K562 (cell line): ENCODE measurements at regions not wholly inside any gene's neighbourhood (a gene's known extent, or its start where the extent isn't known, plus 50 kb on each side); places are given as distances from the start of the nearest gene placed in this dataset.

Source experiments
- ATAC-seq: fragments of 200-7000 bp; cut with Tn5 transposase; 3 replicates; pipeline ENCODE4 v1.9.1; 2020; ENCODE audit warnings: moderate library complexity
- BruUV-seq: library from RNA; stranded (reverse); fragments of 400-500 nt; replicated peaks from 2 replicates; lab custom pipeline; 2021; lab: Mats Ljungman, UMichigan
- CTCF ChIA-PET: fragments of 300-600 bp; formaldehyde crosslinking; extraction: SDS; loops from one replicate; lab custom pipeline; 2021; ENCODE audit warnings: low intra/inter-chr PET ratio; lab: Yijun Ruan, JAX
- POLR2A ChIA-PET: fragments of 300-600, 350-650 bp; sonication (Branson Sonifier 250); formaldehyde crosslinking; extraction: SDS; loops from one replicate; lab custom pipeline; 2021; ENCODE audit warnings: antibody characterized with exemption, inconsistent platforms; lab: Yijun Ruan, JAX
- DNase-seq, 4 experiments: peaks; one replicate each; pipeline versions ENCODE4 v3.0.0 to v3.0.0-alpha.2; 2011 to 2018; ENCODE audit warnings: low spot score in 3 of 4, mixed read lengths in 3 of 4; ENCODE audit errors: extremely low read depth in 1 of 4
- FAIRE-seq: peaks from 2 replicates; lab custom pipeline; 2011; peaks lifted over from hg19 to GRCh38; lab: Jason Lieb, UNC
- H2AFZ ChIP-seq: 2 replicates; pipeline ENCODE4 v1.6.0; 2011; ENCODE audit warnings: low read depth, low read length, control low read depth, inconsistent platforms
- H3K27ac ChIP-seq: fragments of 200-600 bp; 3 replicates; pipeline ENCODE4 v1.8.0; 2011; ENCODE audit warnings: low read depth, mild to moderate bottlenecking, control low read depth, inconsistent platforms, low read length, moderate library complexity, mixed read lengths; ENCODE audit errors: extremely low read depth
- H3K27me3 ChIP-seq, 2 experiments: fragments of 300-600 bp in 1 of 2; 2 replicates in 1 of 2; 3 replicates in 1 of 2; pipeline versions ENCODE4 v1.6.0 to v1.8.0; 2011; ENCODE audit warnings: inconsistent platforms in 2 of 2, low read length in 2 of 2, mild to moderate bottlenecking in 1 of 2, mixed read lengths in 1 of 2, moderate library complexity in 1 of 2; ENCODE audit not compliant: control insufficient read depth in 2 of 2, insufficient read depth in 2 of 2
- H3K36me3 ChIP-seq: fragments of 300-600 bp; 3 replicates; pipeline ENCODE4 v1.8.0; 2011; ENCODE audit warnings: mild to moderate bottlenecking, low read length, inconsistent platforms; ENCODE audit not compliant: control insufficient read depth, insufficient read depth
- H3K4me1 ChIP-seq, 2 experiments: fragments of 200-600 bp in 1 of 2; replicated peaks in 1 of 2; 2 replicates in 1 of 2; 3 replicates in 1 of 2; pipeline versions ENCODE4 v1.5.1 to v1.8.0; 2011; ENCODE audit warnings: inconsistent platforms in 2 of 2, low read length in 2 of 2, mild to moderate bottlenecking in 1 of 2, mixed read lengths in 1 of 2, moderate library complexity in 1 of 2; ENCODE audit not compliant: control insufficient read depth in 2 of 2, insufficient read depth in 2 of 2
- H3K4me2 ChIP-seq: 2 replicates; pipeline ENCODE4 v1.6.1; 2011; ENCODE audit warnings: low read length, control low read depth, inconsistent platforms, mixed read lengths; ENCODE audit not compliant: insufficient read depth
- H3K4me3 ChIP-seq: fragments of 200-600 bp; sonication (generic), shearing (Covaris generic); 2 replicates; pipeline ENCODE4 v1.5.1; 2016; ENCODE audit warnings: control low read depth, inconsistent platforms
- H3K79me2 ChIP-seq: fragments of 200-600 bp; 3 replicates; pipeline ENCODE4 v1.8.0; 2011; ENCODE audit warnings: low read length, inconsistent platforms; ENCODE audit not compliant: control insufficient read depth, insufficient read depth
- H3K9ac ChIP-seq, 2 experiments: 2 replicates each; pipeline versions ENCODE4 v1.6.0 to v1.6.1; 2011; ENCODE audit warnings: low read depth in 2 of 2, low read length in 2 of 2, control low read depth in 1 of 2, inconsistent platforms in 1 of 2, mild to moderate bottlenecking in 1 of 2, mixed read lengths in 1 of 2; ENCODE audit not compliant: insufficient read depth in 1 of 2
- H3K9me1 ChIP-seq: one replicate; pipeline ENCODE4 v1.6.0; 2011; ENCODE audit warnings: inconsistent platforms, mild to moderate bottlenecking, low read length, moderate library complexity; ENCODE audit not compliant: control insufficient read depth, insufficient read depth
- H3K9me3 ChIP-seq: replicated peaks from 2 replicates; pipeline ENCODE4 v1.5.1; 2011; ENCODE audit warnings: low read depth, low read length, inconsistent platforms; ENCODE audit not compliant: control insufficient read depth, insufficient read depth
- H4K20me1 ChIP-seq: replicated peaks from 2 replicates; pipeline ENCODE4 v1.6.1; 2011; ENCODE audit warnings: low read length, inconsistent platforms, mixed read lengths; ENCODE audit not compliant: control insufficient read depth, insufficient read depth
- CBX2 ChIP-seq: fragments of 200-600 bp; sonication (generic); IDR thresholded peaks from one replicate; pipeline ENCODE4 v1.6.1; 2012; ENCODE audit warnings: mild to moderate bottlenecking, low read length, inconsistent platforms; ENCODE audit not compliant: insufficient read depth, poor library complexity, severe bottlenecking
- HDAC2 ChIP-seq: fragments of 450-650 bp; IDR thresholded peaks from 2 replicates; pipeline ENCODE4 v1.6.1; 2016; ENCODE audit warnings: mild to moderate bottlenecking
- HOXB6 ChIP-seq: fragments of 250-450 bp; sonication (Bioruptor Pico); IDR thresholded peaks from 2 replicates; pipeline ENCODE4 v1.5.1; 2022; ENCODE audit warnings: mild to moderate bottlenecking, borderline replicate concordance
- ILK ChIP-seq: fragments of 450-650 bp; IDR thresholded peaks from 2 replicates; pipeline ENCODE4 v1.6.1; 2016; ENCODE audit warnings: missing genetic modification characterization, low read depth, mild to moderate bottlenecking, missing compliant biosample characterization, moderate library complexity, borderline replicate concordance
- KLF13 ChIP-seq: fragments of 450-650 bp; IDR thresholded peaks from 2 replicates; pipeline ENCODE4 v1.6.1; 2016; ENCODE audit warnings: missing genetic modification characterization, low read depth, mild to moderate bottlenecking, missing compliant biosample characterization, moderate library complexity, borderline replicate concordance
- LARP7 ChIP-seq: fragments of 450-650 bp; IDR thresholded peaks from 2 replicates; pipeline ENCODE4 v1.6.1; 2016
- MNT ChIP-seq, 2 experiments: fragments of 450-650 bp; conservative IDR thresholded peaks; 2 replicates each; pipeline ENCODE4 v1.6.1; 2017; ENCODE audit warnings: mild to moderate bottlenecking in 2 of 2, moderate library complexity in 2 of 2
- NCOA6 ChIP-seq: fragments of 450-650 bp; IDR thresholded peaks from 2 replicates; pipeline ENCODE4 v1.6.1; 2017; ENCODE audit warnings: mild to moderate bottlenecking
- RBM14 ChIP-seq: fragments of 200-400 bp; formaldehyde crosslinking; IDR thresholded peaks from 2 replicates; pipeline ENCODE4 v1.6.1; 2018; ENCODE audit warnings: low read depth, mild to moderate bottlenecking, low read length, moderate library complexity, borderline replicate concordance; ENCODE audit not compliant: insufficient read depth
- RFX7 ChIP-seq: fragments of 250-450 bp; sonication (Bioruptor Pico); IDR thresholded peaks from 2 replicates; pipeline ENCODE4 v1.5.1; 2021; ENCODE audit warnings: mild to moderate bottlenecking
- RHOXF2B ChIP-seq: fragments of 250-450 bp; sonication (Bioruptor Pico); conservative IDR thresholded peaks from 2 replicates; pipeline ENCODE4 v1.5.1; 2021
- SIN3A ChIP-seq, 2 experiments: fragments of 150-350 bp in 1 of 2; IDR thresholded peaks; 2 replicates each; pipeline ENCODE4 v1.6.1; 2011 to 2016; ENCODE audit warnings: borderline replicate concordance in 2 of 2, low read depth in 2 of 2, low read length in 2 of 2, mild to moderate bottlenecking in 2 of 2, moderate library complexity in 2 of 2; ENCODE audit not compliant: control insufficient read depth in 1 of 2
- SMARCA5 ChIP-seq: fragments of 450-650 bp; IDR thresholded peaks from 2 replicates; pipeline ENCODE4 v1.6.1; 2016
- TGIF2 ChIP-seq: sonication (generic); formaldehyde crosslinking; IDR thresholded peaks from 2 replicates; pipeline ENCODE4 v1.8.1; 2022; ENCODE audit warnings: mild to moderate bottlenecking, missing genetic modification reagents, moderate library complexity
- ZSCAN32 ChIP-seq: fragments of 450-650 bp; formaldehyde crosslinking; IDR thresholded peaks from 2 replicates; pipeline ENCODE4 v1.4.0; 2020; ENCODE audit warnings: mild to moderate bottlenecking, moderate library complexity
- WGBS: fragments of 100-300 bp; shearing (Covaris generic); methylation state at CpG from one replicate; pipeline ENCODE4 v1.1.6; 2016; ENCODE audit warnings: low coverage, mixed read lengths; ENCODE audit not compliant: insufficient coverage; ENCODE audit errors: missing lambda C conversion rate; 5-methylcytosine and 5-hydroxymethylcytosine counted together
- in situ Hi-C: fragments of 300-500 bp; cut with MboI; formaldehyde crosslinking; loops from 4 replicates; pipeline ENCODE4 v1.15.0; 2018; ENCODE audit warnings: inconsistent platforms, mixed read lengths
- intact Hi-C: fragments of 100-400 bp; cut with micrococcal nuclease; formaldehyde crosslinking; loops from 2 replicates; pipeline ENCODE4 v1.14.2; 2022
- TF ChIP-seq, protein P1 (sequence below): sonication (generic); formaldehyde crosslinking; IDR thresholded peaks from 2 replicates; pipeline ENCODE4 v1.8.0; 2023; ENCODE audit warnings: mild to moderate bottlenecking, missing genetic modification reagents
- TF ChIP-seq, protein P2 (sequence below): fragments of 450-650 bp; formaldehyde crosslinking; IDR thresholded peaks from 2 replicates; pipeline ENCODE4 v1.4.0; 2022; ENCODE audit warnings: missing genetic modification characterization

DNA sequence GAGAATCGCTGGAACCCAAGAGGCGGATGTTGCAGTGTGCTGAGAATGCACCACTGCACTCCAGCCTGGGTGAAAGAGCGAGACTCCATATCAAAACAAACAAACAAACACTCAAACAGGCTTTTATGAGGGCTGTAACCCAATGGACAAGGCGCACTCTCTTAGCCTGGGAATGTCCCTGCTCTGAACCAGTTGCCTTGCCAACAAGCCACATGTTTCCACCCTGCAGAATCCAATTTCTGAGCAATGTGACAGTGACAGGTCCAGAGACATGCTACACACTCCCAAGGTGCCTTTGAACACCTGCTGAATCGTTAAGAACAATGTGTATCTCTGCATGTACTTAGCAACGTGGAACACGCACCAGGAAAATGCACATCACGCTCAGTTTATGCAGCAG lies 186.8 kb upstream of the AUTS2 start:
- no peak for ATAC-seq
- FAIRE-seq: no peak
- BruUV-seq: no TSS peak

More for the DNA sequence above, 186.8 kb upstream of the AUTS2 start:
- Histone ChIP-seq H3K4me1 (no peaks in the 10 kb centered on the region; a peak in 1 of 5 replicates), H2AFZ (no peak overlapping the region), H3K36me3 (no peaks in the 10 kb centered on the region), H3K27me3 (peaks cover 0 to 11% of the 10 kb centered on the region in 2 experiments; a peak in 2 of 5 replicates), H3K9ac (no peak overlapping the region), H3K4me2 (no peak overlapping the region), H3K9me3 (no peaks in the 10 kb centered on the region), H3K27ac (no peak overlapping the region), H3K9me1 (no peaks in the 10 kb centered on the region), H3K79me2 (no peaks in the 10 kb centered on the region), H3K4me3 (no peak overlapping the region), H4K20me1 (peaks cover 7% of the 10 kb centered on the region; the same call in 1 of the 2 replicates)
- no peak for DNase-seq
- in situ Hi-C loops: no loop called here
- WGBS: under 1% methylated on average over 8 of the region's 8 CpGs
- ChIA-PET POLR2A (no interaction called here), CTCF (no interaction called here)
- intact Hi-C loops: no loop called here
- TF ChIP-seq RFX7 (CRISPR knock-in tag) (no peak), ZSCAN32 (CRISPR knock-in tag) (no peak), ILK (tag) (no peak), KLF13 (tag) (no peak), HDAC2 (no peak), RBM14 (no peak), MNT (conservative IDR thresholded peaks at IDR 0.05) (no peak), SMARCA5 (no peak), CBX2 (no peak), SIN3A (IDR thresholded peaks at IDR 0.05; ENCODE audit: borderline replicate concordance in 2 of 2, control insufficient read depth in 1 of 2, low read depth in 2 of 2, low read length in 2 of 2) (no peak), RHOXF2B (no peak), TGIF2 (CRISPR knock-in tag) (no peak), LARP7 (no peak), HOXB6 (CRISPR knock-in tag) (no peak), NCOA6 (no peak)
- TF ChIP-seq, protein P1, sequence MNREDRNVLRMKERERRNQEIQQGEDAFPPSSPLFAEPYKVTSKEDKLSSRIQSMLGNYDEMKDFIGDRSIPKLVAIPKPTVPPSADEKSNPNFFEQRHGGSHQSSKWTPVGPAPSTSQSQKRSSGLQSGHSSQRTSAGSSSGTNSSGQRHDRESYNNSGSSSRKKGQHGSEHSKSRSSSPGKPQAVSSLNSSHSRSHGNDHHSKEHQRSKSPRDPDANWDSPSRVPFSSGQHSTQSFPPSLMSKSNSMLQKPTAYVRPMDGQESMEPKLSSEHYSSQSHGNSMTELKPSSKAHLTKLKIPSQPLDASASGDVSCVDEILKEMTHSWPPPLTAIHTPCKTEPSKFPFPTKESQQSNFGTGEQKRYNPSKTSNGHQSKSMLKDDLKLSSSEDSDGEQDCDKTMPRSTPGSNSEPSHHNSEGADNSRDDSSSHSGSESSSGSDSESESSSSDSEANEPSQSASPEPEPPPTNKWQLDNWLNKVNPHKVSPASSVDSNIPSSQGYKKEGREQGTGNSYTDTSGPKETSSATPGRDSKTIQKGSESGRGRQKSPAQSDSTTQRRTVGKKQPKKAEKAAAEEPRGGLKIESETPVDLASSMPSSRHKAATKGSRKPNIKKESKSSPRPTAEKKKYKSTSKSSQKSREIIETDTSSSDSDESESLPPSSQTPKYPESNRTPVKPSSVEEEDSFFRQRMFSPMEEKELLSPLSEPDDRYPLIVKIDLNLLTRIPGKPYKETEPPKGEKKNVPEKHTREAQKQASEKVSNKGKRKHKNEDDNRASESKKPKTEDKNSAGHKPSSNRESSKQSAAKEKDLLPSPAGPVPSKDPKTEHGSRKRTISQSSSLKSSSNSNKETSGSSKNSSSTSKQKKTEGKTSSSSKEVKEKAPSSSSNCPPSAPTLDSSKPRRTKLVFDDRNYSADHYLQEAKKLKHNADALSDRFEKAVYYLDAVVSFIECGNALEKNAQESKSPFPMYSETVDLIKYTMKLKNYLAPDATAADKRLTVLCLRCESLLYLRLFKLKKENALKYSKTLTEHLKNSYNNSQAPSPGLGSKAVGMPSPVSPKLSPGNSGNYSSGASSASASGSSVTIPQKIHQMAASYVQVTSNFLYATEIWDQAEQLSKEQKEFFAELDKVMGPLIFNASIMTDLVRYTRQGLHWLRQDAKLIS: no peak
- TF ChIP-seq, protein P2, sequence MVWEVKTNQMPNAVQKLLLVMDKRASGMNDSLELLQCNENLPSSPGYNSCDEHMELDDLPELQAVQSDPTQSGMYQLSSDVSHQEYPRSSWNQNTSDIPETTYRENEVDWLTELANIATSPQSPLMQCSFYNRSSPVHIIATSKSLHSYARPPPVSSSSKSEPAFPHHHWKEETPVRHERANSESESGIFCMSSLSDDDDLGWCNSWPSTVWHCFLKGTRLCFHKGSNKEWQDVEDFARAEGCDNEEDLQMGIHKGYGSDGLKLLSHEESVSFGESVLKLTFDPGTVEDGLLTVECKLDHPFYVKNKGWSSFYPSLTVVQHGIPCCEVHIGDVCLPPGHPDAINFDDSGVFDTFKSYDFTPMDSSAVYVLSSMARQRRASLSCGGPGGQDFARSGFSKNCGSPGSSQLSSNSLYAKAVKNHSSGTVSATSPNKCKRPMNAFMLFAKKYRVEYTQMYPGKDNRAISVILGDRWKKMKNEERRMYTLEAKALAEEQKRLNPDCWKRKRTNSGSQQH (CRISPR knock-in tag): no peak
